ENCODE measurements at regions not wholly inside any gene's neighbourhood (a gene's known extent, or its start where the extent isn't known, plus 50 kb on each side); places are given as distances from the start of the nearest gene placed in this dataset.

DNA sequence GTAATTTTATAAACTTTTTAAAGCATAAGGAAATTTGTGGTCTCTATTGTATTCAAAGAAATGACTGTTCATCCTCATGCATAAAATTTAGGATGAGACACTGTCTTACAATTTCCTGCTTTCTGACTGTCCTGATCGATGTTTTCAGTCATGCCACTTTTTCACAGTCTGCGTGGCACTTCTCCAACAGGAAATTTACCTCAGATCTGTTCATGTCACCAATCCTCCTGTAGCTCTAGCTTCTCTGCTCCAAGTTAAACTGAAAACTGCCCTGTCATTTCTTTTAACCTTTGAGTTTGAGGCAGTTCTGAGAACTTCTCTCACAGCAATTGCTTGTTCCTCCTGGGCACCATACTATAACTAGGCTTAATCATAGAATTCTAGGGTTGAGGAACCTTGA, 455.1 kb downstream of the EFNA5 start:
- Mint-ChIP-seq H3K4me1 (no peaks in the 10 kb centered on the region), H3K4me3 (no peak overlapping the region), H3K9me3 (ENCODE audit: insufficient read depth) (no peaks in the 10 kb centered on the region), H3K27me3 (no peaks in the 10 kb centered on the region), H3K27ac (no peak overlapping the region)
- Histone ChIP-seq H3K36me3 (replicated peaks in 1 of 2; ENCODE audit: control extremely low read depth in 1 of 2, control insufficient read depth in 1 of 2, extremely low read depth in 1 of 2, insufficient read depth in 2 of 2, low read length in 1 of 2) (no peaks in the 10 kb centered on the region), H3K4me1 (ENCODE audit: control insufficient read depth in 2 of 2, insufficient read depth in 2 of 2, low read length in 2 of 2) (no peaks in the 10 kb centered on the region), H3K27me3 (replicated peaks in 1 of 4; ENCODE audit: control extremely low read depth in 1 of 4, control insufficient read depth in 3 of 4, insufficient read depth in 4 of 4, low read length in 3 of 4) (no peaks in the 10 kb centered on the region), H3K79me2 (ENCODE audit: control insufficient read depth, insufficient read depth, low read length) (no peaks in the 10 kb centered on the region), H3K9ac (ENCODE audit: low read length) (no peak overlapping the region), H3K9me3 (ENCODE audit: control extremely low read depth in 1 of 3, control insufficient read depth in 2 of 3, insufficient read depth in 1 of 3, low read length in 2 of 3) (no peaks in the 10 kb centered on the region), H3K27ac (ENCODE audit: low read length in 2 of 2) (no peak overlapping the region), H3K4me3 (ENCODE audit: control extremely low read depth in 1 of 5, extremely low read depth in 1 of 5, insufficient read depth in 1 of 5, low read depth in 2 of 5, low read length in 4 of 5) (no peak overlapping the region), H4K20me1 (ENCODE audit: control insufficient read depth, insufficient read depth, low read length, poor library complexity, severe bottlenecking) (no peaks in the 10 kb centered on the region), H3K4me2 (replicated peaks; ENCODE audit: low read depth, low read length, poor library complexity, severe bottlenecking) (no peak overlapping the region), H2AFZ (ENCODE audit: insufficient read depth, low read depth, low read length, poor library complexity, severe bottlenecking) (no peak overlapping the region)
- WGBS (ENCODE audit: insufficient coverage) = 23% methylated on average over 2 of the region's 2 CpGs
- DNase-seq (no peak), ATAC-seq (ENCODE audit: low read depth) (no peak)
- ChIA-PET POLR2A (no interaction called here), CTCF (no interaction called here)
- intact Hi-C loops (cut with micrococcal nuclease) = no loop called here
- TF ChIP-seq, protein P1, sequence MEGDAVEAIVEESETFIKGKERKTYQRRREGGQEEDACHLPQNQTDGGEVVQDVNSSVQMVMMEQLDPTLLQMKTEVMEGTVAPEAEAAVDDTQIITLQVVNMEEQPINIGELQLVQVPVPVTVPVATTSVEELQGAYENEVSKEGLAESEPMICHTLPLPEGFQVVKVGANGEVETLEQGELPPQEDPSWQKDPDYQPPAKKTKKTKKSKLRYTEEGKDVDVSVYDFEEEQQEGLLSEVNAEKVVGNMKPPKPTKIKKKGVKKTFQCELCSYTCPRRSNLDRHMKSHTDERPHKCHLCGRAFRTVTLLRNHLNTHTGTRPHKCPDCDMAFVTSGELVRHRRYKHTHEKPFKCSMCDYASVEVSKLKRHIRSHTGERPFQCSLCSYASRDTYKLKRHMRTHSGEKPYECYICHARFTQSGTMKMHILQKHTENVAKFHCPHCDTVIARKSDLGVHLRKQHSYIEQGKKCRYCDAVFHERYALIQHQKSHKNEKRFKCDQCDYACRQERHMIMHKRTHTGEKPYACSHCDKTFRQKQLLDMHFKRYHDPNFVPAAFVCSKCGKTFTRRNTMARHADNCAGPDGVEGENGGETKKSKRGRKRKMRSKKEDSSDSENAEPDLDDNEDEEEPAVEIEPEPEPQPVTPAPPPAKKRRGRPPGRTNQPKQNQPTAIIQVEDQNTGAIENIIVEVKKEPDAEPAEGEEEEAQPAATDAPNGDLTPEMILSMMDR (IDR thresholded peaks at IDR 0.05) = no peak
- TF ChIP-seq EZH2 (IDR thresholded peaks at IDR 0.05; ENCODE audit: borderline replicate concordance, insufficient read depth, low read depth, low read length, poor library complexity, severe bottlenecking) = no peak

GRCh38 chr5:107213025-107213424, 457.7 kb downstream of the EFNA5 start:
- ChIA-PET POLR2A (no interaction called here), CTCF (no interaction called here)
- Mint-ChIP-seq H3K27me3 (no peaks in the 10 kb centered on the region), H3K4me3 (no peak overlapping the region), H3K27ac (no peak overlapping the region), H3K4me1 (no peaks in the 10 kb centered on the region), H3K9me3 (ENCODE audit: insufficient read depth) (no peaks in the 10 kb centered on the region)
- Histone ChIP-seq H3K36me3 (replicated peaks in 1 of 2; ENCODE audit: control extremely low read depth in 1 of 2, control insufficient read depth in 1 of 2, extremely low read depth in 1 of 2, insufficient read depth in 2 of 2, low read length in 1 of 2) (no peaks in the 10 kb centered on the region), H3K9me3 (ENCODE audit: control extremely low read depth in 1 of 3, control insufficient read depth in 2 of 3, insufficient read depth in 1 of 3, low read length in 2 of 3) (no peaks in the 10 kb centered on the region), H3K27ac (ENCODE audit: low read length in 2 of 2) (no peak overlapping the region), H3K9ac (ENCODE audit: low read length) (no peak overlapping the region), H3K4me3 (ENCODE audit: control extremely low read depth in 1 of 5, extremely low read depth in 1 of 5, insufficient read depth in 1 of 5, low read depth in 2 of 5, low read length in 4 of 5) (no peak overlapping the region), H3K4me2 (replicated peaks; ENCODE audit: low read depth, low read length, poor library complexity, severe bottlenecking) (no peak overlapping the region), H4K20me1 (ENCODE audit: control insufficient read depth, insufficient read depth, low read length, poor library complexity, severe bottlenecking) (no peaks in the 10 kb centered on the region), H2AFZ (ENCODE audit: insufficient read depth, low read depth, low read length, poor library complexity, severe bottlenecking) (no peak overlapping the region), H3K27me3 (replicated peaks in 1 of 4; ENCODE audit: control extremely low read depth in 1 of 4, control insufficient read depth in 3 of 4, insufficient read depth in 4 of 4, low read length in 3 of 4) (no peaks in the 10 kb centered on the region), H3K79me2 (ENCODE audit: control insufficient read depth, insufficient read depth, low read length) (no peaks in the 10 kb centered on the region), H3K4me1 (ENCODE audit: control insufficient read depth in 2 of 2, insufficient read depth in 2 of 2, low read length in 2 of 2) (no peaks in the 10 kb centered on the region)
- DNase-seq (no peak), ATAC-seq (ENCODE audit: low read depth) (no peak)
- TF ChIP-seq, protein P1 (IDR thresholded peaks at IDR 0.05) = no peak
- TF ChIP-seq EZH2 (IDR thresholded peaks at IDR 0.05; ENCODE audit: borderline replicate concordance, insufficient read depth, low read depth, low read length, poor library complexity, severe bottlenecking) = no peak
- intact Hi-C loops (cut with micrococcal nuclease) = no loop called here
- WGBS (ENCODE audit: insufficient coverage) = 92% methylated on average over 2 of the region's 3 CpGs
